Ishikawa (cell line): ENCODE measurements at regions not wholly inside any gene's neighbourhood (a gene's known extent, or its start where the extent isn't known, plus 50 kb on each side); places are given as distances from the start of the nearest gene placed in this dataset.

Source experiments
- CEBPB ChIP-seq: IDR thresholded peaks from 2 replicates; pipeline ENCODE4 v1.6.1; 2012
- CREB1 ChIP-seq: IDR thresholded peaks from 2 replicates; pipeline ENCODE4 v1.6.1; 2012; ENCODE audit warnings: low read depth
- EGR1 ChIP-seq: IDR thresholded peaks from 2 replicates; pipeline ENCODE4 v1.6.1; 2012
- EP300 ChIP-seq: IDR thresholded peaks from 2 replicates; pipeline ENCODE4 v1.6.1; 2012; ENCODE audit warnings: borderline replicate concordance
- FOXM1 ChIP-seq: IDR thresholded peaks from 2 replicates; pipeline ENCODE4 v1.6.1; 2012; ENCODE audit warnings: low read depth, borderline replicate concordance
- MAX ChIP-seq: IDR thresholded peaks from 2 replicates; pipeline ENCODE4 v1.6.1; 2012
- NFIC ChIP-seq: IDR thresholded peaks from 2 replicates; pipeline ENCODE4 v1.6.1; 2012
- RAD21 ChIP-seq: IDR thresholded peaks from 2 replicates; pipeline ENCODE4 v1.6.1; 2012; ENCODE audit warnings: low read depth
- REST ChIP-seq: IDR thresholded peaks from 2 replicates; pipeline ENCODE4 v1.6.1; 2012; ENCODE audit warnings: low read depth, mild to moderate bottlenecking
- TAF1 ChIP-seq: IDR thresholded peaks from 2 replicates; pipeline ENCODE4 v1.6.1; 2012; ENCODE audit warnings: low read depth, mild to moderate bottlenecking
- TCF12 ChIP-seq: IDR thresholded peaks from 2 replicates; pipeline ENCODE4 v1.6.1; 2012; ENCODE audit warnings: low read depth
- TEAD4 ChIP-seq: IDR thresholded peaks from 2 replicates; pipeline ENCODE4 v1.6.1; 2012
- USF1 ChIP-seq: IDR thresholded peaks from 2 replicates; pipeline ENCODE4 v1.6.1; 2012
- YY1 ChIP-seq: IDR thresholded peaks from 2 replicates; pipeline ENCODE4 v1.6.1; 2012; ENCODE audit warnings: low read depth
- ZBTB7A ChIP-seq: IDR thresholded peaks from 2 replicates; pipeline ENCODE4 v1.6.1; 2012; ENCODE audit warnings: low read depth

DNA sequence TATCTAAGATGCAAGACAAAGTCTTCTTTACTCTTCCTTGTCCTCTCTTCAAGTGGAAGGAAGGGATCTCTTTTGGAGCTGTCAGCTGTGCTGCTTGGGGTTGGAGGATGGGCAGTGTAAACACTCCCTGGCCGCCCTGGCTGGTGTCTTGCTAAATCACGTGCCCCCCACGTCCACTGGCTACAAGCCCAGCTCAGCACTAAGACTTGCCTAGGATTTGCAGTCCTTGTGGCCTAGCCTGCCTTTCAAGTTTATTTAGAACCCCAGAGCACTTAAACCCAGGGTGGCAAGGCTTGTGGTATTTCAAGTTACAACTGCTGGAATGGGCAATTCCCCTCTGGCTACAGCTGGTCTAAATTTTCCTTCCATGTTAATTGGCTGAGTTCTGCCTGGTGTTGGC, 272.4 kb upstream of the MYO3A start:
- no peak for TF ChIP-seq CEBPB
- TF ChIP-seq RAD21 = no peak
- TF ChIP-seq CREB1 = no peak
- no peak for TF ChIP-seq TEAD4
- no peak for TF ChIP-seq FOXM1
- TF ChIP-seq MAX = no peak

GRCh38 chr10:25666276-25666675, 267.8 kb upstream of the MYO3A start:
- TF ChIP-seq REST (no peak), TEAD4 (no peak), EGR1 (no peak), CREB1 (no peak), MAX (no peak), ZBTB7A (no peak), TCF12 (no peak), FOXM1 (no peak), EP300 (no peak), TAF1 (no peak), CEBPB (no peak), NFIC (no peak), RAD21 (no peak), YY1 (no peak), USF1 (no peak)

DNA sequence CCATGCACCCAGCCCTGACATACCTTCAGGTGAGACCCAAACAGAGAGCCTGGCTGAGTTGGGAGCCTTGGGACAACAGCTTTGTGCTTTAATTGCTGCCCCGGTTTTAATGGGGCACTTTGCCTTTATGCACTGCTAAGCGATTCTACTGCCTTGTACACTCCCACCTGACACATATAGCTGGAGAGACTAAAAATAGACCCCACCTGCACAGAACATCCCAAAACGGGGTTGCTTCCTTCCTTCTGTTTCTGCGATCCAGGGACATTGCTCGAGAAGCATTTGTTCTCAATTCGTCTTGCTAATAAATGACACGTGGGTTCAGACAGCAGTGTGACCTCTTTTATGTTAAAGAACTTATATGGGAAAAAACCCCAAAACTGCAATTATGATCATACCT, 258.8 kb upstream of the MYO3A start:
- TF ChIP-seq TAF1 (no peak), EP300 (no peak), CEBPB (no peak), USF1 (no peak), MAX (no peak), EGR1 (no peak), YY1 (no peak), FOXM1 (no peak), TCF12 (no peak), ZBTB7A (no peak)

DNA sequence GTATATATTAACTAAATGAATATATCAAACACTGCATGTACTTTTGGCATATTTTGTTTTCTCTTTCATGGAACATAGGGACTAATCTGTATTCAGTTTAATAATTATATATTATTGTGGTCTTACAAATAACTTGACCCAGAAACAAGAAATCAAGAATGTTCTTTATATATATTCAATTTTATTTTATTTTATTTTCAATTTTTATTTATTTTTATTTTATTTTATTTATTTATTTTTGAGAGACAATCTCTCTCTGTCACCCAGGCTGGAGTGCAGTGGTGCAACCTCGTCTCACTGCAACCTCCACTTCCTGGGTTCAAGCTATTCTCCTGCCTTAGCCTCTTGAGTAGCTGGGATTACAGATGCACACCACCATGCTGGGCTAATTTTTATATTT, 258.4 kb upstream of the MYO3A start:
- TF ChIP-seq ZBTB7A (no peak), YY1 (no peak), MAX (no peak), NFIC (no peak), RAD21 (no peak), CREB1 (no peak), FOXM1 (no peak), REST (no peak), CEBPB (no peak), TEAD4 (no peak), TCF12 (no peak)

DNA sequence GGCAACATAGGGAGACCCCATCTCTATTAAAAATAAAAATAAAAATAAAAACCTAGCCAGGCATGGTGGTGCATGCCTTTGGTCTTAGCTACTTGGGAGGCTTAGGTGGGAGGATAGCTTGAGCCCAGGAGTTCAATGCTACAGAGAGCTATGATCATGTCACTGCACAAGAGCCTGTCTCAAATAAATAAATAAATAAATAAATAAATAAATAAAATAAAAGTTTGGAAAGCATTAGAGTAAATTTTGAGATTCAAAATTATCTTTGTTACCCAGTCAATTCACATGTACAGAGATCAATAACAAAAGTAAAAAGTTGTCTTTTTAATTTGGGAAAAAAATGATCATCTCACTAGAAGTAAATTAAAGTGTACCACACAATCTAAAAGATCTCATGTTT, 255.8 kb upstream of the MYO3A start:
- no peak for TF ChIP-seq TEAD4
- TF ChIP-seq EGR1 = no peak
- no peak for TF ChIP-seq NFIC
- no peak for TF ChIP-seq CREB1
- TF ChIP-seq TCF12 = no peak
- TF ChIP-seq TAF1 = no peak
- TF ChIP-seq RAD21 = no peak
- no peak for TF ChIP-seq REST
- TF ChIP-seq EP300 = no peak
- no peak for TF ChIP-seq FOXM1
- no peak for TF ChIP-seq MAX
